ENCODE measurements at regions not wholly inside any gene's neighbourhood (a gene's known extent, or its start where the extent isn't known, plus 50 kb on each side); places are given as distances from the start of the nearest gene placed in this dataset.

- TF ChIP-seq CTCF (IDR thresholded peaks at IDR 0.05) = no peak
- TF ChIP-seq POLR2AphosphoS5 (IDR thresholded peaks at IDR 0.05; ENCODE audit: low read depth, low read length) = no peak
- TF ChIP-seq REST (IDR thresholded peaks at IDR 0.05; ENCODE audit: insufficient read depth in 1 of 2, low read depth in 2 of 2, low read length in 1 of 2) = no peak
- TF ChIP-seq SIN3A (IDR thresholded peaks at IDR 0.05; ENCODE audit: borderline replicate concordance, insufficient read depth, low read depth, low read length) = no peak
- no peak for TF ChIP-seq TCF7L2 (IDR thresholded peaks at IDR 0.05; ENCODE audit: low read depth, low read length)
These were observed 115.0 kb upstream of the RPH3A start for GRCh38 chr12:112676507-112676906.
